K562 (cell line): ENCODE measurements at regions not wholly inside any gene's neighbourhood (a gene's known extent, or its start where the extent isn't known, plus 50 kb on each side); places are given as distances from the start of the nearest gene placed in this dataset.
"Not testable (repeated sequence)": the region's sequence is repeated elsewhere in the genome, so short reads cannot be mapped to it uniquely, and the experiment has no call there.

Source experiments
- ATAC-seq: fragments of 200-7000 bp; cut with Tn5 transposase; 3 replicates; pipeline ENCODE4 v1.9.1; 2020; ENCODE audit warnings: moderate library complexity
- BruUV-seq: library from RNA; stranded (reverse); fragments of 400-500 nt; replicated peaks from 2 replicates; lab custom pipeline; 2021; lab: Mats Ljungman, UMichigan
- CTCF ChIA-PET: fragments of 300-600 bp; formaldehyde crosslinking; extraction: SDS; loops from one replicate; lab custom pipeline; 2021; ENCODE audit warnings: low intra/inter-chr PET ratio; lab: Yijun Ruan, JAX
- POLR2A ChIA-PET: fragments of 300-600, 350-650 bp; sonication (Branson Sonifier 250); formaldehyde crosslinking; extraction: SDS; loops from one replicate; lab custom pipeline; 2021; ENCODE audit warnings: antibody characterized with exemption, inconsistent platforms; lab: Yijun Ruan, JAX
- DNase-seq, 4 experiments: peaks; one replicate each; pipeline versions ENCODE4 v3.0.0 to v3.0.0-alpha.2; 2011 to 2018; ENCODE audit warnings: low spot score in 3 of 4, mixed read lengths in 3 of 4; ENCODE audit errors: extremely low read depth in 1 of 4
- FAIRE-seq: peaks from 2 replicates; lab custom pipeline; 2011; peaks lifted over from hg19 to GRCh38; lab: Jason Lieb, UNC
- H2AFZ ChIP-seq: 2 replicates; pipeline ENCODE4 v1.6.0; 2011; ENCODE audit warnings: low read depth, low read length, control low read depth, inconsistent platforms
- H3K27ac ChIP-seq: fragments of 200-600 bp; 3 replicates; pipeline ENCODE4 v1.8.0; 2011; ENCODE audit warnings: low read depth, mild to moderate bottlenecking, control low read depth, inconsistent platforms, low read length, moderate library complexity, mixed read lengths; ENCODE audit errors: extremely low read depth
- H3K27me3 ChIP-seq, 2 experiments: fragments of 300-600 bp in 1 of 2; 2 replicates in 1 of 2; 3 replicates in 1 of 2; pipeline versions ENCODE4 v1.6.0 to v1.8.0; 2011; ENCODE audit warnings: inconsistent platforms in 2 of 2, low read length in 2 of 2, mild to moderate bottlenecking in 1 of 2, mixed read lengths in 1 of 2, moderate library complexity in 1 of 2; ENCODE audit not compliant: control insufficient read depth in 2 of 2, insufficient read depth in 2 of 2
- H3K36me3 ChIP-seq: fragments of 300-600 bp; 3 replicates; pipeline ENCODE4 v1.8.0; 2011; ENCODE audit warnings: mild to moderate bottlenecking, low read length, inconsistent platforms; ENCODE audit not compliant: control insufficient read depth, insufficient read depth
- H3K4me1 ChIP-seq, 2 experiments: fragments of 200-600 bp in 1 of 2; replicated peaks in 1 of 2; 2 replicates in 1 of 2; 3 replicates in 1 of 2; pipeline versions ENCODE4 v1.5.1 to v1.8.0; 2011; ENCODE audit warnings: inconsistent platforms in 2 of 2, low read length in 2 of 2, mild to moderate bottlenecking in 1 of 2, mixed read lengths in 1 of 2, moderate library complexity in 1 of 2; ENCODE audit not compliant: control insufficient read depth in 2 of 2, insufficient read depth in 2 of 2
- H3K4me2 ChIP-seq: 2 replicates; pipeline ENCODE4 v1.6.1; 2011; ENCODE audit warnings: low read length, control low read depth, inconsistent platforms, mixed read lengths; ENCODE audit not compliant: insufficient read depth
- H3K4me3 ChIP-seq: fragments of 200-600 bp; sonication (generic), shearing (Covaris generic); 2 replicates; pipeline ENCODE4 v1.5.1; 2016; ENCODE audit warnings: control low read depth, inconsistent platforms
- H3K79me2 ChIP-seq: fragments of 200-600 bp; 3 replicates; pipeline ENCODE4 v1.8.0; 2011; ENCODE audit warnings: low read length, inconsistent platforms; ENCODE audit not compliant: control insufficient read depth, insufficient read depth
- H3K9ac ChIP-seq, 2 experiments: 2 replicates each; pipeline versions ENCODE4 v1.6.0 to v1.6.1; 2011; ENCODE audit warnings: low read depth in 2 of 2, low read length in 2 of 2, control low read depth in 1 of 2, inconsistent platforms in 1 of 2, mild to moderate bottlenecking in 1 of 2, mixed read lengths in 1 of 2; ENCODE audit not compliant: insufficient read depth in 1 of 2
- H3K9me1 ChIP-seq: one replicate; pipeline ENCODE4 v1.6.0; 2011; ENCODE audit warnings: inconsistent platforms, mild to moderate bottlenecking, low read length, moderate library complexity; ENCODE audit not compliant: control insufficient read depth, insufficient read depth
- H3K9me3 ChIP-seq: replicated peaks from 2 replicates; pipeline ENCODE4 v1.5.1; 2011; ENCODE audit warnings: low read depth, low read length, inconsistent platforms; ENCODE audit not compliant: control insufficient read depth, insufficient read depth
- H4K20me1 ChIP-seq: replicated peaks from 2 replicates; pipeline ENCODE4 v1.6.1; 2011; ENCODE audit warnings: low read length, inconsistent platforms, mixed read lengths; ENCODE audit not compliant: control insufficient read depth, insufficient read depth
- GABPB1 ChIP-seq: sonication (generic); formaldehyde crosslinking; IDR thresholded peaks from 2 replicates; pipeline ENCODE4 v1.8.0; 2022; ENCODE audit warnings: mild to moderate bottlenecking, missing genetic modification reagents
- NFIC ChIP-seq: fragments of 450-650 bp; IDR thresholded peaks from 2 replicates; pipeline ENCODE4 v1.6.1; 2017; ENCODE audit warnings: mild to moderate bottlenecking, inconsistent platforms
- NFIX ChIP-seq: fragments of 250-450 bp; sonication (Bioruptor Pico); IDR thresholded peaks from 2 replicates; pipeline ENCODE4 v1.4.0; 2020; ENCODE audit warnings: low read depth, mild to moderate bottlenecking, moderate library complexity
- PURB ChIP-seq: sonication (generic); formaldehyde crosslinking; IDR thresholded peaks from 2 replicates; pipeline ENCODE4 v1.9.0; 2021; ENCODE audit warnings: low read depth, mild to moderate bottlenecking, missing genetic modification reagents
- ZBTB12 ChIP-seq: fragments of 250-450 bp; sonication (Bioruptor Pico); IDR thresholded peaks from 2 replicates; pipeline ENCODE4 v1.4.0; 2020
- WGBS: fragments of 100-300 bp; shearing (Covaris generic); methylation state at CpG from one replicate; pipeline ENCODE4 v1.1.6; 2016; ENCODE audit warnings: low coverage, mixed read lengths; ENCODE audit not compliant: insufficient coverage; ENCODE audit errors: missing lambda C conversion rate; 5-methylcytosine and 5-hydroxymethylcytosine counted together
- in situ Hi-C: fragments of 300-500 bp; cut with MboI; formaldehyde crosslinking; loops from 4 replicates; pipeline ENCODE4 v1.15.0; 2018; ENCODE audit warnings: inconsistent platforms, mixed read lengths
- intact Hi-C: fragments of 100-400 bp; cut with micrococcal nuclease; formaldehyde crosslinking; loops from 2 replicates; pipeline ENCODE4 v1.14.2; 2022

DNA sequence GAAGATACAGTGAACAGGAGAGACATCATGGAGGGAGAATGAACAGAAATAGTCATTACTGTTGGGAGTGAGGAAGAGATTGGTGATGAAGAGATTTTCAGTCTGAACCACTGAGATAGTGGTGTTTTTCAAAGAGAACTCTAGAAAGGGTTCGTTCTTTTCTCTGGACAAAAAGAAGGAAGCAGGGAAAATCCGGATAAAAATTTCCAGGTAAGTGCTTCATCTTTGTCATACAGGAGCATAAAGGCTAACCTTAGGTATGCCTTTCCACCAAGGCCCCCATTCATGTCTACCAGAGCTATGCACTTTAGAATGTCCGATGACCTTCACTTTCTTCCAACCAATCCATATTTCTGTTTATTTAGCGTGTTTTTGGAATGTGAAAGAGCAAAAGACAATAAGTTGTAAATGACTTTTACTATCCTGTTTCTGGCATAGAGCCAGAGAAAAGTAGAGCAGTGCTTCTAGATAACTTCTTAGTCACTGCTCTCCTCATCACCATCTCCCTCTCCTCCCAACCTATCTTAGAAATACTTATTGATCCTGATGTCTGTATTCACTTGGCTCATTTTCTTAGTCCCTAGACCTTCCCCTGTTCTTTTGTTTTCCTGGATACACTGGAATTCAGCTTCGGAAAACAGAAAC lies 116.5 kb downstream of the TTC6 start:
- Histone ChIP-seq H3K36me3 (no peaks in the 10 kb centered on the region), H3K27me3 (no peaks in the 10 kb centered on the region), H4K20me1 (no peaks in the 10 kb centered on the region), H3K79me2 (no peaks in the 10 kb centered on the region), H3K27ac (no peak overlapping the region), H3K9me1 (no peaks in the 10 kb centered on the region), H2AFZ (no peak overlapping the region), H3K4me2 (no peak overlapping the region), H3K4me1 (no peaks in the 10 kb centered on the region), H3K4me3 (no peak overlapping the region), H3K9me3 (no peaks in the 10 kb centered on the region), H3K9ac (no peak overlapping the region)
- CTCF ChIA-PET: no interaction called here
- POLR2A ChIA-PET: no interaction called here
- FAIRE-seq (no peak), ATAC-seq (no peak), DNase-seq (no peak)
- whole genome bisulfite sequencing: 0% methylated on average over 3 of the region's 5 CpGs
- TF ChIP-seq PURB (CRISPR knock-in tag) (no peak), ZBTB12 (no peak), NFIX (CRISPR knock-in tag) (0 out of 2 replicates have a peak, but pooled peaks have one; percentile 19), GABPB1 (CRISPR knock-in tag) (no peak), NFIC (peak; percentile 76)
- intact Hi-C loops (no loop called here), in situ Hi-C loops (loop anchor here (10.0 kb wide), 1 partner anchor 163 kb away; no protein-coding TSS in a partner anchor)
- no TSS peak for BruUV-seq

- in situ Hi-C loops: loop anchor here (10.0 kb wide), 1 partner anchor 162 kb away; no protein-coding TSS in a partner anchor
- not testable (repeated sequence) for H3K27me3 ChIP-seq
Observed at GRCh38 chr14:37712476-37712860, 117.0 kb downstream of the TTC6 start.

More at GRCh38 chr14:37712476-37712860, 117.0 kb downstream of the TTC6 start:
- FAIRE-seq, H3K79me2 ChIP-seq, intact Hi-C loops, H4K20me1 ChIP-seq, H3K4me3 ChIP-seq, H3K4me1 ChIP-seq, H3K9ac ChIP-seq, H3K4me2 ChIP-seq, H3K9me3 ChIP-seq, DNase-seq, H3K36me3 ChIP-seq, CTCF ChIA-PET, BruUV-seq, H3K9me1 ChIP-seq, H3K27ac ChIP-seq, H2AFZ ChIP-seq, ATAC-seq, POLR2A ChIA-PET: not testable (repeated sequence)
- 0% methylated on average over 1 of the region's 3 CpGs for WGBS
